ENCODE measurements at regions not wholly inside any gene's neighbourhood (a gene's known extent, or its start where the extent isn't known, plus 50 kb on each side); places are given as distances from the start of the nearest gene placed in this dataset.

GRCh38 chr12:108432423-108433121, 82.5 kb upstream of the FICD start:
- no peak overlapping the region for H3K27ac Mint-ChIP-seq
- no peaks in the 10 kb centered on the region for H3K4me1 Mint-ChIP-seq (ENCODE audit: unreplicated experiment)
- H3K27me3 Mint-ChIP-seq, result peaks cover 32% of the 10 kb centered on the region
- TF ChIP-seq CTCF (conservative IDR thresholded peaks at IDR 0.05), result no peak
- DNase-seq (ENCODE audit: extremely low spot score, unreplicated experiment), result no peak
- H3K36me3 Mint-ChIP-seq, result no peaks in the 10 kb centered on the region
- H3K4me3 Mint-ChIP-seq, result no peak overlapping the region
- H3K9me3 Mint-ChIP-seq, result no peaks in the 10 kb centered on the region

- Mint-ChIP-seq H3K27me3 (peaks cover 36% of the 10 kb centered on the region), H3K4me3 (no peak overlapping the region), H3K9me3 (no peaks in the 10 kb centered on the region), H3K4me1 (ENCODE audit: unreplicated experiment) (no peaks in the 10 kb centered on the region), H3K27ac (no peak overlapping the region), H3K36me3 (no peaks in the 10 kb centered on the region)
- no peak for DNase-seq (ENCODE audit: extremely low spot score, unreplicated experiment)
- no peak for TF ChIP-seq CTCF (conservative IDR thresholded peaks at IDR 0.05)
Measured at GRCh38 chr12:108430926-108431325, 84.2 kb upstream of the FICD start.

- no peak overlapping the region for H3K27ac Mint-ChIP-seq
- no peaks in the 10 kb centered on the region for H3K36me3 Mint-ChIP-seq
- no peak for DNase-seq (ENCODE audit: extremely low spot score, unreplicated experiment)
- peaks cover 36% of the 10 kb centered on the region for H3K27me3 Mint-ChIP-seq
- H3K9me3 Mint-ChIP-seq, result no peaks in the 10 kb centered on the region
- TF ChIP-seq CTCF (conservative IDR thresholded peaks at IDR 0.05), result no peak
- no peaks in the 10 kb centered on the region for H3K4me1 Mint-ChIP-seq (ENCODE audit: unreplicated experiment)
- no peak overlapping the region for H3K4me3 Mint-ChIP-seq
Measured at GRCh38 chr12:108430245-108430644, 84.8 kb upstream of the FICD start.

- TF ChIP-seq CTCF (conservative IDR thresholded peaks at IDR 0.05), result no peak
- peaks cover 7% of the 10 kb centered on the region for H3K9me3 Mint-ChIP-seq
- no peaks in the 10 kb centered on the region for H3K36me3 Mint-ChIP-seq
- H3K27ac Mint-ChIP-seq, result no peak overlapping the region
- no peak overlapping the region for H3K4me3 Mint-ChIP-seq
- no peaks in the 10 kb centered on the region for H3K4me1 Mint-ChIP-seq (ENCODE audit: unreplicated experiment)
- peaks cover 20% of the 10 kb centered on the region for H3K27me3 Mint-ChIP-seq
- DNase-seq (ENCODE audit: extremely low spot score, unreplicated experiment), result no peak
Measured at GRCh38 chr12:108425238-108425795, 86.2 kb upstream of the CMKLR1 start.

GRCh38 chr12:108424816-108425215, 85.7 kb upstream of the CMKLR1 start:
- no peak overlapping the region for H3K27ac Mint-ChIP-seq
- no peaks in the 10 kb centered on the region for H3K36me3 Mint-ChIP-seq
- no peak for DNase-seq (ENCODE audit: extremely low spot score, unreplicated experiment)
- no peaks in the 10 kb centered on the region for H3K4me1 Mint-ChIP-seq (ENCODE audit: unreplicated experiment)
- H3K27me3 Mint-ChIP-seq, result peaks cover 20% of the 10 kb centered on the region
- H3K4me3 Mint-ChIP-seq, result no peak overlapping the region
- TF ChIP-seq CTCF (conservative IDR thresholded peaks at IDR 0.05), result no peak
- peaks cover 7% of the 10 kb centered on the region for H3K9me3 Mint-ChIP-seq

Data from type B pancreatic cell (in vitro differentiated cells).